DOHH2 (cell line): ENCODE measurements at regions not wholly inside any gene's neighbourhood (a gene's known extent, or its start where the extent isn't known, plus 50 kb on each side); places are given as distances from the start of the nearest gene placed in this dataset.

Source experiments
- CTCF ChIP-seq: fragments of 200-600 bp; sonication (generic); IDR thresholded peaks from one replicate; pipeline ENCODE4 v1.5.1; 2014; ENCODE audit warnings: antibody characterized with exemption, mild to moderate bottlenecking, low read depth, low read length; ENCODE audit not compliant: poor library complexity, severe bottlenecking
- EZH2phosphoT487 ChIP-seq: fragments of 200-600 bp; sonication (generic); IDR thresholded peaks from 2 replicates; pipeline ENCODE4 v1.6.1; 2017; ENCODE audit warnings: borderline replicate concordance, mild to moderate bottlenecking, antibody characterized with exemption, low read length, moderate library complexity, mixed read lengths

- TF ChIP-seq CTCF (no peak), EZH2phosphoT487 (no peak)
Observed at GRCh38 chrX:30156009-30156408, 59.4 kb upstream of the MAGEB2 start.
